ENCODE measurements at regions not wholly inside any gene's neighbourhood (a gene's known extent, or its start where the extent isn't known, plus 50 kb on each side); places are given as distances from the start of the nearest gene placed in this dataset.

GRCh38 chrX:45912316-45912715 lies 632.9 kb downstream of the ZNF674 start:
- in situ Hi-C loops (cut with HindIII; ENCODE audit: extremely low pct_ligation_motif_present, low pct_unique_long_range_greater_than_20kb): no loop called here
- Histone ChIP-seq H3K9ac (ENCODE audit: insufficient read depth, low read depth, low read length) (no peak overlapping the region), H3K9me3 (ENCODE audit: low read length) (no peaks in the 10 kb centered on the region), H2AFZ (ENCODE audit: low read length) (no peak overlapping the region), H3K27me3 (ENCODE audit: control insufficient read depth in 1 of 2, insufficient read depth in 2 of 2, low read length in 2 of 2) (no peaks in the 10 kb centered on the region), H4K20me1 (ENCODE audit: insufficient read depth, low read length) (no peaks in the 10 kb centered on the region), H3K27ac (ENCODE audit: extremely low read length, insufficient read depth, low read length) (no peak overlapping the region), H3K36me3 (replicated peaks in 1 of 2; ENCODE audit: control insufficient read depth in 1 of 2, insufficient read depth in 2 of 2, low read length in 2 of 2) (no peaks in the 10 kb centered on the region), H3K4me2 (ENCODE audit: low read depth, low read length) (no peak overlapping the region), H3K4me1 (ENCODE audit: insufficient read depth, low read length) (no peaks in the 10 kb centered on the region), H3K79me2 (ENCODE audit: insufficient read depth, low read length) (no peaks in the 10 kb centered on the region), H3K4me3 (replicated peaks in 1 of 3; ENCODE audit: insufficient read depth in 1 of 3, low read depth in 2 of 3, low read length in 3 of 3) (no peak overlapping the region)
- no TSS peak for BruUV-seq (replicated peaks)
- 8% methylated on average over 3 of the region's 3 CpGs for WGBS (ENCODE audit: low lambda C conversion rate)
- TF ChIP-seq CENPT (CRISPR knock-in tag; IDR thresholded peaks at IDR 0.05; ENCODE audit: low read depth): no peak
- FAIRE-seq (no peak), DNase-seq (ENCODE audit: low spot score) (no peak), ATAC-seq (no peak)
- POLR2A ChIA-PET: no interaction called here
- intact Hi-C loops (cut with micrococcal nuclease; ENCODE audit: unreplicated experiment): no loop called here
- CTCF ChIA-PET (ENCODE audit: low intra/inter-chr PET ratio, low total read pairs): no interaction called here

DNA sequence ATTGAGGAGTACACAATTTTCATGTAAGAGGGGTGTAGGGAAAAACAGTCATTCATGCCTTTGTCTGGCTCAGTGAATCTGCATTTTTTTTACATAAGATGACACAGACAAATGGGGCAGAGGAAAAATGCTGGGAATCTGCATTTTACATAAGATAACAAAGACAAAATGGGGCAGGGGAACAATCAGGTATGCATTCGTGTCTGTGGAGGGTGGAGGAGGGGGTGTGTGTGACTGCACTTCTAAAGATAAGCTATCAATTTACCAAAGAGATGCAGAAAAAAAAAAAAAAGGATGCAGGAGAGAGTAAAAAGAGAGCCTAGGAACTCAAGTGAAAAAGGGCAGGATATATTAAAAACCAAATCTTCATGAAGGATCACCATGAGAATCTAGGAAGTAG lies 637.4 kb downstream of the ZNF674 start:
- FAIRE-seq (no peak), DNase-seq (ENCODE audit: low spot score) (no peak), ATAC-seq (no peak)
- no TSS peak for BruUV-seq (replicated peaks)
- Histone ChIP-seq H3K4me3 (replicated peaks in 1 of 3; ENCODE audit: insufficient read depth in 1 of 3, low read depth in 2 of 3, low read length in 3 of 3) (no peak overlapping the region), H2AFZ (ENCODE audit: low read length) (no peak overlapping the region), H3K9me3 (ENCODE audit: low read length) (no peaks in the 10 kb centered on the region), H3K36me3 (replicated peaks in 1 of 2; ENCODE audit: control insufficient read depth in 1 of 2, insufficient read depth in 2 of 2, low read length in 2 of 2) (no peaks in the 10 kb centered on the region), H3K4me2 (ENCODE audit: low read depth, low read length) (no peak overlapping the region), H3K27ac (ENCODE audit: extremely low read length, insufficient read depth, low read length) (no peak overlapping the region), H3K9ac (ENCODE audit: insufficient read depth, low read depth, low read length) (no peak overlapping the region), H3K4me1 (ENCODE audit: insufficient read depth, low read length) (no peaks in the 10 kb centered on the region), H4K20me1 (ENCODE audit: insufficient read depth, low read length) (no peaks in the 10 kb centered on the region), H3K27me3 (ENCODE audit: control insufficient read depth in 1 of 2, insufficient read depth in 2 of 2, low read length in 2 of 2) (no peaks in the 10 kb centered on the region), H3K79me2 (ENCODE audit: insufficient read depth, low read length) (no peaks in the 10 kb centered on the region)
- CTCF ChIA-PET (ENCODE audit: low intra/inter-chr PET ratio, low total read pairs): no interaction called here
- whole genome bisulfite sequencing (ENCODE audit: low lambda C conversion rate): 15% methylated on average over 1 of the region's 1 CpG
- intact Hi-C loops (cut with micrococcal nuclease; ENCODE audit: unreplicated experiment) (no loop called here), in situ Hi-C loops (cut with HindIII; ENCODE audit: extremely low pct_ligation_motif_present, low pct_unique_long_range_greater_than_20kb) (no loop called here)
- no peak for TF ChIP-seq ZMYM2 (CRISPR knock-in tag; IDR thresholded peaks at IDR 0.05)
- no peak for TF ChIP-seq ZNF264 (CRISPR knock-in tag; IDR thresholded peaks at IDR 0.05)
- TF ChIP-seq NR2F2 (IDR thresholded peaks at IDR 0.05; ENCODE audit: borderline replicate concordance, low read depth): no peak
- TF ChIP-seq SCMH1 (CRISPR knock-in tag; IDR thresholded peaks at IDR 0.05; ENCODE audit: borderline replicate concordance): no peak
- TF ChIP-seq YEATS2 (CRISPR knock-in tag; IDR thresholded peaks at IDR 0.05; ENCODE audit: borderline replicate concordance): no peak
- no peak for TF ChIP-seq NFRKB (IDR thresholded peaks at IDR 0.05)
- TF ChIP-seq RFX1 (IDR thresholded peaks at IDR 0.05): no peak
- TF ChIP-seq NRL (CRISPR knock-in tag; IDR thresholded peaks at IDR 0.05; ENCODE audit: borderline replicate concordance): no peak
- POLR2A ChIA-PET: no interaction called here
